ENCODE measurements at regions not wholly inside any gene's neighbourhood (a gene's known extent, or its start where the extent isn't known, plus 50 kb on each side); places are given as distances from the start of the nearest gene placed in this dataset.

DNA sequence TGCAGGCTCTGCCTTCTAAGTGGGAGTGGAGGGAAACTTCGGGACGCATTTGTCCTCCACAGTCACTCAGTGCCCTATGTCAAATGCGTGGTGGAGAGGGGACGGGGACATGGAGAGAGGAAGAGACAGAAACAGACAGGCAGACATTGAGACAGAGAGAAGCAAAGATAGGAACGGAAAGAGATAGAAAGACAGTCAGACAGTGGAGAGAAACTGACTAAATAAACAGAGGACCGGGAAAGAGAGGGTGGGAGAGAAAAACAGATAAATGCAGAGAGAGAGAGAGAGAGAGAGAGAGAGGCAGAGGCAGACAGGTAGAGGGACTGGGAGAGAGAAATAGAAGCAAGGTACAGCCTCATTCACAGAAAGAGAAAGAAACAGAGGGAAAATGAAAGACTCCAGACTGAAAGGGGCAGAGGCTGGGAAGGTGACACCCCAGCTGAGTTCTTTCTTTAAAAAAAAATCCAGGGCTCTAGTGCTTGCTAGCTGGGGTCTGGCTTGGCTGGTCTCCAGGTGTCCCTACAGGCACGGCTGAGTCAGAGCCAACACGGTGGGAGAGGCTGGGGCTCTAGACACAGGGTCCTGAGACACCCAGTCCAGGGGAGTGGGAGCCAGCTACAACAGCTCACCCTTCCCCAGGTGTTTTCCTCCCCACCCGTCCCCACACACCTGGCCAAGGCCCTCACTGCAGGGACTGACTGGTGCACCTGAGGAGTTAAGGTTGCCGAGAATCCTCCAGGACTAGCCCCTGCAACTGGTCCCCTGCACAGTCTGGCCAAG is 506.1 kb upstream of the PROK2 start:
- TF ChIP-seq POLR2A (IDR thresholded peaks at IDR 0.05; ENCODE audit: low read depth, low read length) (no peak), RFX5 (IDR thresholded peaks at IDR 0.05; ENCODE audit: low read depth, low read length) (no peak)
- TF ChIP-seq, protein P1, sequence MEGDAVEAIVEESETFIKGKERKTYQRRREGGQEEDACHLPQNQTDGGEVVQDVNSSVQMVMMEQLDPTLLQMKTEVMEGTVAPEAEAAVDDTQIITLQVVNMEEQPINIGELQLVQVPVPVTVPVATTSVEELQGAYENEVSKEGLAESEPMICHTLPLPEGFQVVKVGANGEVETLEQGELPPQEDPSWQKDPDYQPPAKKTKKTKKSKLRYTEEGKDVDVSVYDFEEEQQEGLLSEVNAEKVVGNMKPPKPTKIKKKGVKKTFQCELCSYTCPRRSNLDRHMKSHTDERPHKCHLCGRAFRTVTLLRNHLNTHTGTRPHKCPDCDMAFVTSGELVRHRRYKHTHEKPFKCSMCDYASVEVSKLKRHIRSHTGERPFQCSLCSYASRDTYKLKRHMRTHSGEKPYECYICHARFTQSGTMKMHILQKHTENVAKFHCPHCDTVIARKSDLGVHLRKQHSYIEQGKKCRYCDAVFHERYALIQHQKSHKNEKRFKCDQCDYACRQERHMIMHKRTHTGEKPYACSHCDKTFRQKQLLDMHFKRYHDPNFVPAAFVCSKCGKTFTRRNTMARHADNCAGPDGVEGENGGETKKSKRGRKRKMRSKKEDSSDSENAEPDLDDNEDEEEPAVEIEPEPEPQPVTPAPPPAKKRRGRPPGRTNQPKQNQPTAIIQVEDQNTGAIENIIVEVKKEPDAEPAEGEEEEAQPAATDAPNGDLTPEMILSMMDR (conservative IDR thresholded peaks at IDR 0.05; ENCODE audit: low read depth, low read length), result no peak

Measured in IMR-90 (cell line).